ENCODE measurements at regions not wholly inside any gene's neighbourhood (a gene's known extent, or its start where the extent isn't known, plus 50 kb on each side); places are given as distances from the start of the nearest gene placed in this dataset.
A peak's percentile ranks its signal among the peaks of the same experiment; 100 is the strongest.

DNA sequence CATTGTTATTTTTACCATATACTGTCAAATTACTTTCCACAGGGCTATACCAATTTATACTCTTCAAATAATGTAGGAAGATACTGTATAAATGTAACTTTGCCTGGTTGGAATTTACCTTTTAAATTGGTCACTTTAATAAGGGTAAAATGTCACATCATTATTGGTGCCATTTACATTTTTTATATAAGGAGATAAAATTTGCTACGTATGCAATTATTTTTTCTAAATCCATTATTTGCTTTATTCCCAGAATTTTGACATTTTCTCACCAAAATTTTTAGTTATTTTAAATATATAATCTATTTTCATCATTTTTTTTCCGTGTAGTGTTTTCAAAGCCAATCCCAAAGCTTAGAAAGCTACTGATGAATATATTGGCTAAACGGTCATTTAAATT is 664.7 kb downstream of the KCNJ2 start:
- TF ChIP-seq CTCF (IDR thresholded peaks at IDR 0.05; ENCODE audit: borderline replicate concordance, extremely low read depth, insufficient read depth) = no peak
- Histone ChIP-seq H3K9me3 (ENCODE audit: control insufficient read depth in 2 of 3, insufficient read depth in 1 of 3, low read length in 3 of 3) (no peaks in the 10 kb centered on the region), H3K9ac (ENCODE audit: low read length in 3 of 3) (no peak overlapping the region), H3K4me3 (ENCODE audit: low read length in 3 of 3) (no peak overlapping the region), H3K27ac (ENCODE audit: low read depth in 2 of 2, low read length in 2 of 2) (no peak overlapping the region), H3K27me3 (ENCODE audit: control insufficient read depth, insufficient read depth, low read length) (no peaks in the 10 kb centered on the region), H3K4me1 (ENCODE audit: control insufficient read depth in 2 of 3, insufficient read depth in 2 of 3, low read depth in 1 of 3, low read length in 3 of 3) (no peaks in the 10 kb centered on the region), H3K36me3 (ENCODE audit: control insufficient read depth in 2 of 3, insufficient read depth in 3 of 3, low read length in 3 of 3) (no peaks in the 10 kb centered on the region)
- intact Hi-C loops (cut with DNase I) = no loop called here
- FAIRE-seq (no peak), DNase-seq (no peak)

DNA sequence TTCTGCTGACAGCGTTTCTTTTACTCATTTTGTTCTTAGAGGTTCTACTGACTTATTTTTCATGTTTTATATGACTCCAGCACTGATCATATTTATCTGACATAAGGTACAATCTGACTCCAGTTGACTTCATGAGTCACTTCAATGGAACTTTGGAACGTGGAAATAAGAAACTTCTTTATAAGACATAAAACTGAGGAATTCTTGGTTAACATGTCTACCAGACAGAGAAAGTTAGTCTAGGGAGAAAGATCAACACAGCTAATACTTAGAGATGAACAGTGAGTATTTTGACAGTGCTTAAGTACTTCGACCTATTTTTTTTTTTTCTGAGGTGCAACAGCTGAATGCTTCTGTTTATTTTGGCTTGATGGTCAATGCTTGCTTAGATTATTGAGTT is 679.5 kb downstream of the KCNJ2 start:
- Histone ChIP-seq H3K9ac (ENCODE audit: low read length in 3 of 3) (no peak overlapping the region), H3K27ac (ENCODE audit: low read depth in 2 of 2, low read length in 2 of 2) (no peak overlapping the region), H3K4me3 (ENCODE audit: low read length in 3 of 3) (no peak overlapping the region), H3K9me3 (ENCODE audit: control insufficient read depth in 2 of 3, insufficient read depth in 1 of 3, low read length in 3 of 3) (no peaks in the 10 kb centered on the region), H3K4me1 (ENCODE audit: control insufficient read depth in 2 of 3, insufficient read depth in 2 of 3, low read depth in 1 of 3, low read length in 3 of 3) (no peaks in the 10 kb centered on the region), H3K27me3 (ENCODE audit: control insufficient read depth, insufficient read depth, low read length) (no peaks in the 10 kb centered on the region), H3K36me3 (ENCODE audit: control insufficient read depth in 2 of 3, insufficient read depth in 3 of 3, low read length in 3 of 3) (no peaks in the 10 kb centered on the region)
- no peak for TF ChIP-seq CTCF (IDR thresholded peaks at IDR 0.05; ENCODE audit: borderline replicate concordance, extremely low read depth, insufficient read depth)
- intact Hi-C loops (cut with DNase I) = no loop called here
- FAIRE-seq = no peak
- no peak for DNase-seq

GRCh38 chr17:70855401-70856054 is 686.2 kb downstream of the KCNJ2 start:
- DNase-seq (peak in 2 of 5 donors; percentile 14 to 21), FAIRE-seq (no peak)
- Histone ChIP-seq H3K27me3 (ENCODE audit: control insufficient read depth, insufficient read depth, low read length) (no peaks in the 10 kb centered on the region), H3K27ac (ENCODE audit: low read depth in 2 of 2, low read length in 2 of 2) (no peak overlapping the region), H3K4me3 (ENCODE audit: low read length in 3 of 3) (no peak overlapping the region), H3K36me3 (ENCODE audit: control insufficient read depth in 2 of 3, insufficient read depth in 3 of 3, low read length in 3 of 3) (no peaks in the 10 kb centered on the region), H3K4me1 (ENCODE audit: control insufficient read depth in 2 of 3, insufficient read depth in 2 of 3, low read depth in 1 of 3, low read length in 3 of 3) (no peaks in the 10 kb centered on the region), H3K9ac (ENCODE audit: low read length in 3 of 3) (no peak overlapping the region), H3K9me3 (ENCODE audit: control insufficient read depth in 2 of 3, insufficient read depth in 1 of 3, low read length in 3 of 3) (no peaks in the 10 kb centered on the region)
- TF ChIP-seq CTCF (IDR thresholded peaks at IDR 0.05; ENCODE audit: borderline replicate concordance, extremely low read depth, insufficient read depth) = no peak
- intact Hi-C loops (cut with DNase I) = no loop called here

DNA sequence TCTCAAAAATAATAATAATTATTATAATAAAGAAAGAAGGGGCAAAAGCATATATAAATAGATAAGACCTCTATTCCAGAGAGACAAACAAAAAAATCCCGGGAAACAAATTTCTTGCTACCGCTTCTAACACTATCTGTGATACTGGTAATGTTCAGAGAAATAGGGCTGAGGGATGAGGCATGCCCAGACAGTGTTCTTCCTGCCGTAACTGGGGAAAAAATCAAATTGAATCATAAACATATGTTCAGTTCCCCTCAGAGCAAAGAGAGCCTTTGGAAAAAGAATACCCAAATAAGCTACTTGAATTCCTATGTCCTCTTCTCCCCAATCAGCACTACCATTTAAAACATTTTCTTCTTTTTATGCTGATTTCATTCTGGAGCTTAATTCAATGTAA is 688.0 kb downstream of the KCNJ2 start:
- intact Hi-C loops (cut with DNase I) = no loop called here
- no peak for TF ChIP-seq CTCF (IDR thresholded peaks at IDR 0.05; ENCODE audit: borderline replicate concordance, extremely low read depth, insufficient read depth)
- no peak for FAIRE-seq

More for the DNA sequence above, 688.0 kb downstream of the KCNJ2 start:
- H3K27ac ChIP-seq (ENCODE audit: low read depth in 2 of 2, low read length in 2 of 2) = no peak overlapping the region
- no peak for DNase-seq
- no peak overlapping the region for H3K9ac ChIP-seq (ENCODE audit: low read length in 3 of 3)
- H3K4me3 ChIP-seq (ENCODE audit: low read length in 3 of 3) = no peak overlapping the region
- no peaks in the 10 kb centered on the region for H3K4me1 ChIP-seq (ENCODE audit: control insufficient read depth in 2 of 3, insufficient read depth in 2 of 3, low read depth in 1 of 3, low read length in 3 of 3)
- no peaks in the 10 kb centered on the region for H3K9me3 ChIP-seq (ENCODE audit: control insufficient read depth in 2 of 3, insufficient read depth in 1 of 3, low read length in 3 of 3)
- no peaks in the 10 kb centered on the region for H3K27me3 ChIP-seq (ENCODE audit: control insufficient read depth, insufficient read depth, low read length)
- H3K36me3 ChIP-seq (ENCODE audit: control insufficient read depth in 2 of 3, insufficient read depth in 3 of 3, low read length in 3 of 3) = no peaks in the 10 kb centered on the region

All from kidney (tissue), 13 donors.